Hepatocyte (in vitro differentiated cells): ENCODE measurements at regions not wholly inside any gene's neighbourhood (a gene's known extent, or its start where the extent isn't known, plus 50 kb on each side); places are given as distances from the start of the nearest gene placed in this dataset.

Source experiments
- DNase-seq: peaks from one replicate; pipeline ENCODE4 v3.0.0-alpha.2; 2016; ENCODE audit warnings: low spot score
- H2AFZ ChIP-seq: fragments of 200-600 bp; sonication (generic); 2 replicates; pipeline ENCODE4 v1.6.0; 2016; ENCODE audit warnings: antibody characterized with exemption, mild to moderate bottlenecking
- H3K27ac ChIP-seq: fragments of 200-600 bp; sonication (generic); 2 replicates; pipeline ENCODE4 v1.5.1; 2016; ENCODE audit warnings: mild to moderate bottlenecking
- H3K27me3 ChIP-seq: fragments of 200-600 bp; sonication (generic); 2 replicates; pipeline ENCODE4 v1.6.1; 2016
- H3K36me3 ChIP-seq: fragments of 200-600 bp; sonication (generic); replicated peaks from 2 replicates; pipeline ENCODE4 v1.5.1; 2016; ENCODE audit warnings: low read depth; ENCODE audit not compliant: insufficient read depth
- H3K4me1 ChIP-seq: fragments of 200-600 bp; sonication (generic); 2 replicates; pipeline ENCODE4 v1.5.1; 2016; ENCODE audit warnings: mild to moderate bottlenecking, moderate library complexity; ENCODE audit not compliant: insufficient read depth
- H3K4me2 ChIP-seq: fragments of 200-600 bp; sonication (generic); 2 replicates; pipeline ENCODE4 v1.6.0; 2016
- H3K4me3 ChIP-seq: fragments of 200-600 bp; sonication (generic); 2 replicates; pipeline ENCODE4 v1.5.1; 2016; ENCODE audit warnings: mild to moderate bottlenecking
- H3K79me2 ChIP-seq: fragments of 200-600 bp; sonication (generic); 2 replicates; pipeline ENCODE4 v1.6.0; 2017; ENCODE audit warnings: mild to moderate bottlenecking
- H3K9me2 ChIP-seq: fragments of 200-600 bp; sonication (generic); replicated peaks from 2 replicates; pipeline ENCODE4 v1.6.0; 2017; ENCODE audit warnings: mild to moderate bottlenecking; ENCODE audit not compliant: insufficient read depth
- H3K9me3 ChIP-seq: fragments of 200-600 bp; sonication (generic); 2 replicates; pipeline ENCODE4 v1.5.1; 2016; ENCODE audit warnings: low read depth, mild to moderate bottlenecking
- H4K20me1 ChIP-seq: fragments of 200-600 bp; sonication (generic); 2 replicates; pipeline ENCODE4 v1.6.0; 2016; ENCODE audit warnings: mild to moderate bottlenecking; ENCODE audit not compliant: insufficient read depth, poor library complexity, severe bottlenecking
- CTCF ChIP-seq: fragments of 200-600 bp; sonication (generic); IDR thresholded peaks from 2 replicates; pipeline ENCODE4 v1.5.1; 2016; ENCODE audit warnings: antibody characterized with exemption, mild to moderate bottlenecking; ENCODE audit not compliant: poor library complexity
- EZH2 ChIP-seq: fragments of 200-600 bp; sonication (generic); IDR thresholded peaks from 2 replicates; pipeline ENCODE4 v1.6.1; 2016; ENCODE audit warnings: antibody characterized with exemption, mild to moderate bottlenecking, borderline replicate concordance
- EZH2phosphoT487 ChIP-seq: fragments of 200-600 bp; sonication (generic); IDR thresholded peaks from one replicate; pipeline ENCODE4 v1.6.1; 2018; ENCODE audit warnings: antibody characterized with exemption, mild to moderate bottlenecking, low read depth, moderate library complexity; ENCODE audit not compliant: unreplicated experiment, severe bottlenecking
- WGBS: methylation state at CpG from one replicate; pipeline ENCODE4 v1.1.6; 2016; ENCODE audit warnings: low lambda C conversion rate; ENCODE audit errors: missing lambda C conversion rate; 5-methylcytosine and 5-hydroxymethylcytosine counted together

GRCh38 chr4:79047316-79047715 lies 108.1 kb upstream of the PAQR3 start:
- no peak overlapping the region for H3K27ac ChIP-seq
- no peaks in the 10 kb centered on the region for H3K27me3 ChIP-seq
- TF ChIP-seq CTCF (no peak), EZH2phosphoT487 (no peak), EZH2 (no peak)
- H3K4me1 ChIP-seq, result peaks cover 8% of the 10 kb centered on the region
- H3K4me3 ChIP-seq, result no peak overlapping the region
- no peaks in the 10 kb centered on the region for H3K9me2 ChIP-seq
- H3K4me2 ChIP-seq, result no peak overlapping the region
- no peaks in the 10 kb centered on the region for H3K9me3 ChIP-seq
- H2AFZ ChIP-seq, result no peak overlapping the region
- DNase-seq, result no peak
- WGBS, result 74% methylated on average over 1 of the region's 1 CpG
- no peaks in the 10 kb centered on the region for H3K79me2 ChIP-seq
- H3K36me3 ChIP-seq, result no peaks in the 10 kb centered on the region
- no peaks in the 10 kb centered on the region for H4K20me1 ChIP-seq

- Histone ChIP-seq H3K9me2 (no peaks in the 10 kb centered on the region), H3K4me1 (peaks cover 8% of the 10 kb centered on the region), H4K20me1 (no peaks in the 10 kb centered on the region), H3K79me2 (no peaks in the 10 kb centered on the region), H3K9me3 (no peaks in the 10 kb centered on the region), H3K36me3 (no peaks in the 10 kb centered on the region), H3K27ac (no peak overlapping the region), H3K27me3 (no peaks in the 10 kb centered on the region), H3K4me3 (no peak overlapping the region), H2AFZ (no peak overlapping the region), H3K4me2 (no peak overlapping the region)
- TF ChIP-seq CTCF, result no peak
- no peak for TF ChIP-seq EZH2
- TF ChIP-seq EZH2phosphoT487, result no peak
- DNase-seq, result no peak
- WGBS, result 56% methylated on average over 4 of the region's 4 CpGs
Observed at GRCh38 chr4:79046016-79046592, 106.9 kb upstream of the PAQR3 start.

- Histone ChIP-seq H3K4me1 (peaks cover 8% of the 10 kb centered on the region), H3K79me2 (no peaks in the 10 kb centered on the region), H3K4me3 (no peak overlapping the region), H3K27ac (no peak overlapping the region), H4K20me1 (no peaks in the 10 kb centered on the region), H2AFZ (no peak overlapping the region), H3K27me3 (no peaks in the 10 kb centered on the region), H3K9me3 (no peaks in the 10 kb centered on the region), H3K36me3 (no peaks in the 10 kb centered on the region), H3K4me2 (no peak overlapping the region), H3K9me2 (no peaks in the 10 kb centered on the region)
- 63% methylated on average over 2 of the region's 2 CpGs for WGBS
- TF ChIP-seq CTCF (no peak), EZH2phosphoT487 (no peak), EZH2 (no peak)
- DNase-seq, result no peak
Observed at GRCh38 chr4:79044141-79044659, 105.0 kb upstream of the PAQR3 start.

GRCh38 chr4:79043138-79043537 lies 103.9 kb upstream of the PAQR3 start:
- 88% methylated on average over 6 of the region's 6 CpGs for WGBS
- no peak overlapping the region for H3K4me2 ChIP-seq
- no peak for TF ChIP-seq EZH2phosphoT487
- TF ChIP-seq EZH2, result no peak
- TF ChIP-seq CTCF, result no peak
- H3K27me3 ChIP-seq, result no peaks in the 10 kb centered on the region
- no peaks in the 10 kb centered on the region for H3K9me3 ChIP-seq
- H3K36me3 ChIP-seq, result no peaks in the 10 kb centered on the region
- H3K4me3 ChIP-seq, result no peak overlapping the region
- no peaks in the 10 kb centered on the region for H3K9me2 ChIP-seq
- no peak for DNase-seq
- no peak overlapping the region for H2AFZ ChIP-seq
- H3K27ac ChIP-seq, result no peak overlapping the region
- H3K4me1 ChIP-seq, result peaks cover 8% of the 10 kb centered on the region
- no peaks in the 10 kb centered on the region for H3K79me2 ChIP-seq
- no peaks in the 10 kb centered on the region for H4K20me1 ChIP-seq
